LNCAP (cell line): ENCODE measurements at regions not wholly inside any gene's neighbourhood (a gene's known extent, or its start where the extent isn't known, plus 50 kb on each side); places are given as distances from the start of the nearest gene placed in this dataset.

Source experiments
- TF ChIP-seq, protein P1 (sequence below): fragments of 450-650 bp; IDR thresholded peaks from 2 replicates; pipeline ENCODE4 v1.5.1; 2017; ENCODE audit warnings: mild to moderate bottlenecking

GRCh38 chr2:59874361-59874760, 679.1 kb downstream of the BCL11A start:
- TF ChIP-seq, protein P1, sequence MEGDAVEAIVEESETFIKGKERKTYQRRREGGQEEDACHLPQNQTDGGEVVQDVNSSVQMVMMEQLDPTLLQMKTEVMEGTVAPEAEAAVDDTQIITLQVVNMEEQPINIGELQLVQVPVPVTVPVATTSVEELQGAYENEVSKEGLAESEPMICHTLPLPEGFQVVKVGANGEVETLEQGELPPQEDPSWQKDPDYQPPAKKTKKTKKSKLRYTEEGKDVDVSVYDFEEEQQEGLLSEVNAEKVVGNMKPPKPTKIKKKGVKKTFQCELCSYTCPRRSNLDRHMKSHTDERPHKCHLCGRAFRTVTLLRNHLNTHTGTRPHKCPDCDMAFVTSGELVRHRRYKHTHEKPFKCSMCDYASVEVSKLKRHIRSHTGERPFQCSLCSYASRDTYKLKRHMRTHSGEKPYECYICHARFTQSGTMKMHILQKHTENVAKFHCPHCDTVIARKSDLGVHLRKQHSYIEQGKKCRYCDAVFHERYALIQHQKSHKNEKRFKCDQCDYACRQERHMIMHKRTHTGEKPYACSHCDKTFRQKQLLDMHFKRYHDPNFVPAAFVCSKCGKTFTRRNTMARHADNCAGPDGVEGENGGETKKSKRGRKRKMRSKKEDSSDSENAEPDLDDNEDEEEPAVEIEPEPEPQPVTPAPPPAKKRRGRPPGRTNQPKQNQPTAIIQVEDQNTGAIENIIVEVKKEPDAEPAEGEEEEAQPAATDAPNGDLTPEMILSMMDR = no peak

GRCh38 chr2:59871830-59872229, 681.6 kb downstream of the BCL11A start:
- TF ChIP-seq, protein P1 = no peak

- TF ChIP-seq, protein P1 = no peak
These were observed 684.5 kb downstream of the BCL11A start for GRCh38 chr2:59868981-59869380.

DNA sequence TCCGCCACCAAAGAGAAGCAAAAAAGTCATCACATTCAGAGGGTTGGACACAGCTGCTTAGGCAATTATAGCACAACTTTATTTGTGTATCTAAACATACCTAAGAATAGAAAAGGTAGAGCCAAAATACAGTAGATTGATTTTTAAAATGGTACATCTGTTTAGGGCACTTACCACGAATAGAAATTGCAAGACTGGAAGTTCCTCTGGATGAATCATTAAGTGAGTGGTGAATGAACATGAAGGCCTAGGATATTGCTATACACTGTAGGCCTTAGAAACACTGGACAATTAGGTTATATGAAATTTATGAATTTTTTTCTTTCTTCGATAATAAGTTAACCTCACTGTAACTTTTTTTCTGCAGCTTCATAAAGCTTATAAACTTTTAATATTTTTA, 687.0 kb downstream of the BCL11A start:
- TF ChIP-seq, protein P1 = no peak

DNA sequence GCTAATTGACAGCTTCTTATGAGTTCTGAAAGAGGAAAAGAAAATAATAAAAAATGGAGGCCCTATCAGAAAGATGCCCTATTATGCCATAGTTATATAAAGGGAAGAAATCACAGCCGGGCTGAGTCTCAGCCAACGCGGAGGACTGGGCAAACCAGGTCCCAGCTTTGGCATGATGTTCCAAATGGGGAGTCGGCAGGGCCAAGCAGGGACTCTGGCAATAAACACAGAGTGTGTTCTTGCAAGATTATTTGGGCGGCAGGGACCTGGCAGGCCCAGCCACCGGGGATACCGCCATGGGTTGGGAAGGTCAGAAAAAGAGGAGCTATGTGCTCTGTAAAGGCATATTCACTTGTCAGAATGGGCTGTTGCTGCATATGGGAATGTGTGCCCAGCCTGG, 694.9 kb downstream of the BCL11A start:
- TF ChIP-seq, protein P1 = no peak

DNA sequence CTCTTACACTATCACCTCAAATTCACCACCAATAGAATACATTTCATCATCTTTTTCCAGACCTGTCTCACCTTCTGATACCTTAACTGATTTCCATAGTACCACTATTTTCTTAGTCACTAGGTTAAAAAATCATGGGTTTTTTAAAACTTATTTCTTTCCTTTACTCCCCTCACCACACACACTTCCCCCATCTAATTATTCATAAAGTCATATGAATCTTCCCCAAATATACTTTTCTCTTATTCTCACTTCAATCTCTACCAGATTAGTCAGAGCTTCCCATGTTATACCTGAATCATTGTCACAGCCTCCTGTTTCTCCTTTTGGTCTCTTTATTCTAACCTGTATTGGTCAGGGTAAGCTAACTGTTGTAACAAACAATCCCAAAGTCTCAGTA, 696.3 kb downstream of the BCL11A start:
- TF ChIP-seq, protein P1 = no peak

- TF ChIP-seq, protein P1 = no peak
These were observed 697.1 kb downstream of the BCL11A start for GRCh38 chr2:59856391-59856790.

GRCh38 chr2:59853032-59853431, 700.4 kb downstream of the BCL11A start:
- TF ChIP-seq, protein P1 = no peak
